K562 (cell line): ENCODE measurements at regions not wholly inside any gene's neighbourhood (a gene's known extent, or its start where the extent isn't known, plus 50 kb on each side); places are given as distances from the start of the nearest gene placed in this dataset.

Experiments used
- ATAC-seq: fragments of 200-7000 bp; cut with Tn5 transposase; 3 replicates; pipeline ENCODE4 v1.9.1; 2020; ENCODE audit warnings: moderate library complexity
- BruUV-seq: library from RNA; stranded (reverse); fragments of 400-500 nt; replicated peaks from 2 replicates; lab custom pipeline; 2021; lab: Mats Ljungman, UMichigan
- CTCF ChIA-PET: fragments of 300-600 bp; formaldehyde crosslinking; extraction: SDS; loops from one replicate; lab custom pipeline; 2021; ENCODE audit warnings: low intra/inter-chr PET ratio; lab: Yijun Ruan, JAX
- POLR2A ChIA-PET: fragments of 300-600, 350-650 bp; sonication (Branson Sonifier 250); formaldehyde crosslinking; extraction: SDS; loops from one replicate; lab custom pipeline; 2021; ENCODE audit warnings: antibody characterized with exemption, inconsistent platforms; lab: Yijun Ruan, JAX
- DNase-seq, 4 experiments: peaks; one replicate each; pipeline versions ENCODE4 v3.0.0 to v3.0.0-alpha.2; 2011 to 2018; ENCODE audit warnings: low spot score in 3 of 4, mixed read lengths in 3 of 4; ENCODE audit errors: extremely low read depth in 1 of 4
- FAIRE-seq: peaks from 2 replicates; lab custom pipeline; 2011; peaks lifted over from hg19 to GRCh38; lab: Jason Lieb, UNC
- H2AFZ ChIP-seq: 2 replicates; pipeline ENCODE4 v1.6.0; 2011; ENCODE audit warnings: low read depth, low read length, control low read depth, inconsistent platforms
- H3K27ac ChIP-seq: fragments of 200-600 bp; 3 replicates; pipeline ENCODE4 v1.8.0; 2011; ENCODE audit warnings: low read depth, mild to moderate bottlenecking, control low read depth, inconsistent platforms, low read length, moderate library complexity, mixed read lengths; ENCODE audit errors: extremely low read depth
- H3K27me3 ChIP-seq, 2 experiments: fragments of 300-600 bp in 1 of 2; 2 replicates in 1 of 2; 3 replicates in 1 of 2; pipeline versions ENCODE4 v1.6.0 to v1.8.0; 2011; ENCODE audit warnings: inconsistent platforms in 2 of 2, low read length in 2 of 2, mild to moderate bottlenecking in 1 of 2, mixed read lengths in 1 of 2, moderate library complexity in 1 of 2; ENCODE audit not compliant: control insufficient read depth in 2 of 2, insufficient read depth in 2 of 2
- H3K36me3 ChIP-seq: fragments of 300-600 bp; 3 replicates; pipeline ENCODE4 v1.8.0; 2011; ENCODE audit warnings: mild to moderate bottlenecking, low read length, inconsistent platforms; ENCODE audit not compliant: control insufficient read depth, insufficient read depth
- H3K4me1 ChIP-seq, 2 experiments: fragments of 200-600 bp in 1 of 2; replicated peaks in 1 of 2; 2 replicates in 1 of 2; 3 replicates in 1 of 2; pipeline versions ENCODE4 v1.5.1 to v1.8.0; 2011; ENCODE audit warnings: inconsistent platforms in 2 of 2, low read length in 2 of 2, mild to moderate bottlenecking in 1 of 2, mixed read lengths in 1 of 2, moderate library complexity in 1 of 2; ENCODE audit not compliant: control insufficient read depth in 2 of 2, insufficient read depth in 2 of 2
- H3K4me2 ChIP-seq: 2 replicates; pipeline ENCODE4 v1.6.1; 2011; ENCODE audit warnings: low read length, control low read depth, inconsistent platforms, mixed read lengths; ENCODE audit not compliant: insufficient read depth
- H3K4me3 ChIP-seq: fragments of 200-600 bp; sonication (generic), shearing (Covaris generic); 2 replicates; pipeline ENCODE4 v1.5.1; 2016; ENCODE audit warnings: control low read depth, inconsistent platforms
- H3K79me2 ChIP-seq: fragments of 200-600 bp; 3 replicates; pipeline ENCODE4 v1.8.0; 2011; ENCODE audit warnings: low read length, inconsistent platforms; ENCODE audit not compliant: control insufficient read depth, insufficient read depth
- H3K9ac ChIP-seq, 2 experiments: 2 replicates each; pipeline versions ENCODE4 v1.6.0 to v1.6.1; 2011; ENCODE audit warnings: low read depth in 2 of 2, low read length in 2 of 2, control low read depth in 1 of 2, inconsistent platforms in 1 of 2, mild to moderate bottlenecking in 1 of 2, mixed read lengths in 1 of 2; ENCODE audit not compliant: insufficient read depth in 1 of 2
- H3K9me1 ChIP-seq: one replicate; pipeline ENCODE4 v1.6.0; 2011; ENCODE audit warnings: inconsistent platforms, mild to moderate bottlenecking, low read length, moderate library complexity; ENCODE audit not compliant: control insufficient read depth, insufficient read depth
- H3K9me3 ChIP-seq: replicated peaks from 2 replicates; pipeline ENCODE4 v1.5.1; 2011; ENCODE audit warnings: low read depth, low read length, inconsistent platforms; ENCODE audit not compliant: control insufficient read depth, insufficient read depth
- H4K20me1 ChIP-seq: replicated peaks from 2 replicates; pipeline ENCODE4 v1.6.1; 2011; ENCODE audit warnings: low read length, inconsistent platforms, mixed read lengths; ENCODE audit not compliant: control insufficient read depth, insufficient read depth
- CHD2 ChIP-seq: IDR thresholded peaks from 2 replicates; pipeline ENCODE4 v1.6.1; 2011; ENCODE audit warnings: low read depth, low read length
- DNMT1 ChIP-seq: fragments of 450-650 bp; IDR thresholded peaks from 2 replicates; pipeline ENCODE4 v1.6.1; 2016; ENCODE audit warnings: antibody characterized with exemption, mild to moderate bottlenecking
- FOXK1 ChIP-seq: sonication (generic); formaldehyde crosslinking; IDR thresholded peaks from 2 replicates; pipeline ENCODE4 v1.8.0; 2022; ENCODE audit warnings: missing genetic modification reagents, mild to moderate bottlenecking, borderline replicate concordance
- KDM5B ChIP-seq: fragments of 200-600 bp; sonication (generic); IDR thresholded peaks from 2 replicates; pipeline ENCODE4 v1.6.1; 2012; ENCODE audit warnings: low read depth, mild to moderate bottlenecking, moderate library complexity, low read length, control low read depth, inconsistent platforms; ENCODE audit not compliant: insufficient replicate concordance
- POLR2H ChIP-seq: IDR thresholded peaks from 2 replicates; pipeline ENCODE4 v1.6.1; 2016; ENCODE audit warnings: missing genetic modification characterization, low read depth, mild to moderate bottlenecking, control low read depth, missing compliant biosample characterization, moderate library complexity
- SFPQ ChIP-seq: fragments of 200-400 bp; formaldehyde crosslinking; IDR thresholded peaks from 2 replicates; pipeline ENCODE4 v1.6.1; 2017; ENCODE audit warnings: mild to moderate bottlenecking, low read depth, low read length, moderate library complexity
- TFE3 ChIP-seq: fragments of 450-650 bp; formaldehyde crosslinking; IDR thresholded peaks from 2 replicates; pipeline ENCODE4 v1.4.0; 2020; ENCODE audit warnings: mild to moderate bottlenecking, mixed read lengths
- in situ Hi-C: fragments of 300-500 bp; cut with MboI; formaldehyde crosslinking; loops from 4 replicates; pipeline ENCODE4 v1.15.0; 2018; ENCODE audit warnings: inconsistent platforms, mixed read lengths
- intact Hi-C: fragments of 100-400 bp; cut with micrococcal nuclease; formaldehyde crosslinking; loops from 2 replicates; pipeline ENCODE4 v1.14.2; 2022
- TF ChIP-seq, protein P1 (sequence below): IDR thresholded peaks from 2 replicates; pipeline ENCODE4 v1.6.1; 2012; ENCODE audit warnings: low read depth, low read length, improper control_type of control experiment, borderline replicate concordance

DNA sequence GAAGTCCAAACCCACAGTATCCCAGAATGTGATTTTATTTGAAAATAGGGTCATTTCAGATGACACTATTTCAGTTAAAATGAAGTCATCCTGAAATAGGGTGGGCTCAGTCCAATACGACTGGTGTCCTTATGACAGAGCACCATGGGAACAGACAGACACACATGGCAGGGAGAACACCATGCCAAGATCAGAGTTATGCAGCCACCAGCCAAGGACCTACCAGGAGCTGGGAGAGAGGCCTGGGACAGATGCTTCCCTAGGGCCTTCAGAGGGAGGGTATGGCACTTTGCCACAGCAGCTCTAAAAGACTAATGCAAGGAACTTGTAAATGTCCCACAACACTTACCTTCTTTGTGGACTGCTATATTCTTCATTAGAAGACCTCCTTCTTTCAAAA, 226.5 kb downstream of the NEBL start (continued):
- TF ChIP-seq TFE3 (CRISPR knock-in tag) (no peak), FOXK1 (CRISPR knock-in tag) (no peak), KDM5B (no peak), CHD2 (no peak)
- TF ChIP-seq, protein P1, sequence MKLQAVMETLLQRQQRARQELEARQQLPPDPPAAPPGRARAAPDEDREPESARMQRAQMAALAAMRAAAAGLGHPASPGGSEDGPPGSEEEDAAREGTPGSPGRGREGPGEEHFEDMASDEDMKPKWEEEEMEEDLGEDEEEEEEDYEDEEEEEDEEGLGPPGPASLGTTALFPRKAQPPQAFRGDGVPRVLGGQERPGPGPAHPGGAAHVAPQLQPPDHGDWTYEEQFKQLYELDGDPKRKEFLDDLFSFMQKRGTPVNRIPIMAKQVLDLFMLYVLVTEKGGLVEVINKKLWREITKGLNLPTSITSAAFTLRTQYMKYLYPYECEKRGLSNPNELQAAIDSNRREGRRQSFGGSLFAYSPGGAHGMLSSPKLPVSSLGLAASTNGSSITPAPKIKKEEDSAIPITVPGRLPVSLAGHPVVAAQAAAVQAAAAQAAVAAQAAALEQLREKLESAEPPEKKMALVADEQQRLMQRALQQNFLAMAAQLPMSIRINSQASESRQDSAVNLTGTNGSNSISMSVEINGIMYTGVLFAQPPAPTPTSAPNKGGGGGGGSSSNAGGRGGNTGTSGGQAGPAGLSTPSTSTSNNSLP, result no peak

- no peaks in the 10 kb centered on the region for H3K79me2 ChIP-seq
- H4K20me1 ChIP-seq, result no peaks in the 10 kb centered on the region
- no peaks in the 10 kb centered on the region for H3K9me3 ChIP-seq
- H3K9ac ChIP-seq, result no peak overlapping the region
- intact Hi-C loops, result no loop called here
- H3K4me1 ChIP-seq, result no peaks in the 10 kb centered on the region
- H3K4me3 ChIP-seq, result no peak overlapping the region
- no peak overlapping the region for H2AFZ ChIP-seq
- CTCF ChIA-PET, result no interaction called here
- POLR2A ChIA-PET, result no interaction called here
- H3K4me2 ChIP-seq, result no peak overlapping the region
- H3K27ac ChIP-seq, result no peak overlapping the region
- no peaks in the 10 kb centered on the region for H3K36me3 ChIP-seq
- DNase-seq (no peak), FAIRE-seq (no peak), ATAC-seq (no peak)
- no peaks in the 10 kb centered on the region for H3K9me1 ChIP-seq
- in situ Hi-C loops, result no loop called here
- no TSS peak for BruUV-seq
- H3K27me3 ChIP-seq, result no peaks in the 10 kb centered on the region
- no peak for TF ChIP-seq POLR2H (tag)
- no peak for TF ChIP-seq DNMT1
- no peak for TF ChIP-seq SFPQ
Measured at GRCh38 chr10:20668985-20669384, 228.1 kb downstream of the NEBL start.
